Activated T-cell treated with anti-CD3 and anti-CD28 coated beads for 4 hours (primary cell): ENCODE measurements at regions not wholly inside any gene's neighbourhood (a gene's known extent, or its start where the extent isn't known, plus 50 kb on each side); places are given as distances from the start of the nearest gene placed in this dataset.

Source experiments
- DNase-seq: peaks from one replicate; pipeline ENCODE4 v3.0.0-alpha.2; 2020

DNA sequence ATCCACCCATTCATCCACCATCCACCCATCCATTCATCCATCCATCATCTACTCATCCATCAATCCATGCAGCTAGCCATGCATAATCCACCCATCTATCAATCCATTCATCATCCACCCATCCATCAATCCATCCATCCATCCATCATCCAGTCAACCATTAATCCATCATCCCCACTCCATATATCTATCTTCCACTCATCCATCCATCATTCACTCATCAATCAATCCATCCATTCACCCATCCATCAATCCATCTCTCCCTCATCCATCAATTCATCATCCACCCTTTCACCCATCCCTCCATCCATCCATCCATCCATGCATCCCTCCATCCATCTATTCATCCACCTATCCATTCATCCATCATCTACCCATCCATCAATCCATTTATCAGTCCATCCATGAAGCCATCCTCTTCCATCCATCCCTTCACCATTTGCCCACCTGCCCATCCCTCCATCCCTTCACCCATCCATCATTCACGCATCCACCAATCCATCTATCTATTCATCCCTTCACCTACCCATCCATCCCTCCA is 689.4 kb downstream of the BRD1 start:
- DNase-seq, result no peak

- no peak for DNase-seq
Measured at GRCh38 chr22:49137206-49137840, 690.4 kb downstream of the BRD1 start.

DNA sequence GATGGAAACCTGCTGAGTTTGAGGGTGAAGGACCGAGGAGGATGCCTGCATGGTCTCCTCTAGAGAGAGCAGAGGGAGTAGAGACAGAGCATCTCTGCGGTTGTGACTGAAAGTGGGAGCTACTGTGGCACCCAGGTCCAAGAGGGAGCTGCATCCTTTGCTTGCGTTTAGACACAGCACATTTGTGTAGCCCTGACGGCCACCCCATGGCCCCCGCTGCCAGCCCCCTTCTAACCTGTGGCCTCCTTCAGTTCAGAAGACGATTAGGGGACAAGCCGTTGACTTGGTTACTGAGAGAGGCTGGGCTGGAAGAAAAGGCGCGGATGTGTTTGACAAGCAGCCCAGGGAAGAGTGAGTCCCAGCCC is 690.9 kb downstream of the BRD1 start:
- no peak for DNase-seq

GRCh38 chr22:49136041-49136815 is 691.4 kb downstream of the BRD1 start:
- no peak for DNase-seq

DNA sequence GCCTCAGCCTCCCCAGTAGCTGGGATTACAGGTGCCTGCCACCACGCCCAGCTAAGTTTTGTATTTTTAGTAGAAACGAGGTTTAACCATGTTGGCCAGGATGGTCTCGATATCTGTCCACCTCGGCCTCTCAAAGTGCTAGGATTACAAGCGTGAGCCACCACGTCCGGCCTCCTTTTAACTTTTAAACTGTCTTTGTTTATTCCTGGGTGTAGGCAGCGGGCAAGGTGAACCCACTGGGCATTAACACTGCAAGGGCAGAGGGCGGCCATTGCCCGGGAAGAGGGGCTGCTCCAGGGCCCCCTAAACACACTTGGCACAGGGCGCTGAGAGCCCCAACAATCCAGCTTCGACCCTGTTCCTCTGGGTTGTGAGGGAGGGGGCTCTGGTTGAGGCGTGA is 693.6 kb downstream of the BRD1 start:
- no peak for DNase-seq

- DNase-seq, result no peak
Measured at GRCh38 chr22:49133541-49133940, 694.1 kb downstream of the BRD1 start.

- DNase-seq, result no peak
Measured at GRCh38 chr22:49132009-49132408, 695.7 kb downstream of the BRD1 start.

GRCh38 chr22:49129736-49130135 is 697.9 kb downstream of the BRD1 start:
- DNase-seq, result no peak

- DNase-seq, result no peak
Measured at GRCh38 chr22:49128874-49129273, 698.8 kb downstream of the BRD1 start.

- no peak for DNase-seq
Measured at GRCh38 chr22:49124608-49125007, 703.1 kb downstream of the BRD1 start.

GRCh38 chr22:49123621-49124192 is 704.0 kb downstream of the BRD1 start:
- DNase-seq, result no peak

GRCh38 chr22:49119551-49119952 is 708.1 kb downstream of the BRD1 start:
- no peak for DNase-seq

DNA sequence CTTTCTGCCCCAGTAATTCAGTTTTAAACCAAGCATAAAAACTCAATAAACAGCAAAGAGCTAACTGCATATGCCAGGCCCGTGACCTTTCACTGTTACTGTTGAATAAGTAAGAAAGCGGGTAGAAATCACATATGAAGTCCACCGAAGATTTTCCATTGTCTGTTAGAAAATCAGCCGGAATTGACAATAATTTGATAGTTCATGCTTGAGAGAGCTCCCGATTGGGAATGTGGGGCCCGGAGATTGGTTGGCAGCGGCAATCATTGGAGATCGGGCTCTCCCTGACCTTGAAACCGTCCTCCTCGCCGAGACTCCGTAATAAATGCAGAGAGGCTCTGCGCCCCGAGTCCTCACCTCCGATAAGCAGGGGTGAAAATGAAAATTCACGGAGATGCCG is 709.6 kb downstream of the BRD1 start:
- no peak for DNase-seq

GRCh38 chr22:49117486-49117885 is 710.2 kb downstream of the BRD1 start:
- DNase-seq, result no peak

DNA sequence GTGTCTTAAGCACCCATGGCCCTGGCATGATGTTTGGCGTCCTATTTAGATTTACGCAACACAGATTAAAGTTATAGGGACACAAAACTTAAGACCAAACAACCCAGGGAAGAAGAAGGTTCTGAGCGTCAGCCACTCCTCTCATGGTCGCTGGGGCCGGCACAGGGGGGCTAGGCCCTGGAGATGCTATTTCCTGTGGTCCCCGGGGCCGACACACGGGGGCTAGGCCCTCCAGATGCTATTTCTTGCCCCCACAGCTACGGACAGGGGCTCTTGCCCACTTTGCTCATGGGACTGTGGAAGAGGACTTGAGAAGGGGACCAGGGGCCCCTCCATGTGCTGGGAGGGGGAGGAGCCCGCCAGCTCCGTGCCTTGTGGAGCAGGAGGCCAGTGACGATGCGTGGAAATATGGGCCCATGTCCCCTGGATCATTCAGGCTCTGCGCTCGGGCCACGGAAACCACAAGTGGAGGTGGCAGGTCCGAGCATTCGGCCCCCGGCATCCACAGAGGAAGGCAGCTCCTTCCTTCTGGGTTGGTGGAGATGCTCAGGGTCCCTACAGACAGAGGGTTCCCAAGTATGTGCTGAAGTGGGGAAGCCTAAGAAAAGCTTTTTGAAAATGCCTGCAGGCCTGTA is 711.1 kb downstream of the BRD1 start:
- no peak for DNase-seq

GRCh38 chr22:49116021-49116420 is 711.7 kb downstream of the BRD1 start:
- DNase-seq, result no peak

- no peak for DNase-seq
Measured at GRCh38 chr22:49115197-49115596, 712.5 kb downstream of the BRD1 start.

GRCh38 chr22:49113758-49114157 is 713.9 kb downstream of the BRD1 start:
- no peak for DNase-seq

GRCh38 chr22:49112661-49113626 is 714.7 kb downstream of the BRD1 start:
- no peak for DNase-seq

DNA sequence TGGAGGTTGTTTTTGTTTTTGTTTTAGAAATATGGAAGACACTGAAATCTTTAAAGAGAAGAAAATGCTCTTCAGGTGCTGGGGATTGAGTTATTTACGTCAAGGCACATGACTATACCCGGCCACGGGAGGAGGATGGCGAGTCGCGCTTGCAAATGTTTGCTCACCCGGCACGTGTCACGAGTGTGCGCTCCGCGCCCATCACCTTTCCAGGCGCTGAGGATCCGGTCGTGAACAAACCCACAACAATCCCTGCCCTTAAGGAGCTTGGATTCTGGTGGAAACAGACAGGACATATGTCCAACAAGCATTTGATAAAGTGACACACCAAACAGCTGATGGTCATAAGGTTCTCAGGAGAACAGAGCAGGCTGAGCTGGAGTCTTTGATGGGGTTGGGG is 715.5 kb downstream of the BRD1 start:
- DNase-seq, result no peak

GRCh38 chr22:49111085-49111484 is 716.6 kb downstream of the BRD1 start:
- DNase-seq, result no peak

- DNase-seq, result no peak
Measured at GRCh38 chr22:49108636-49109315, 718.9 kb downstream of the BRD1 start.
